DND-41 (cell line): ENCODE measurements at regions not wholly inside any gene's neighbourhood (a gene's known extent, or its start where the extent isn't known, plus 50 kb on each side); places are given as distances from the start of the nearest gene placed in this dataset.

Source experiments
- EZH2 ChIP-seq: IDR thresholded peaks from 3 replicates; pipeline ENCODE4 v1.6.1; 2012; ENCODE audit warnings: borderline replicate concordance, low read depth, mild to moderate bottlenecking, moderate library complexity, low read length, inconsistent platforms; ENCODE audit not compliant: severe bottlenecking
- TF ChIP-seq, protein P1 (sequence below): IDR thresholded peaks from 2 replicates; pipeline ENCODE4 v1.5.1; 2012; ENCODE audit warnings: borderline replicate concordance, low read length, moderate library complexity, mild to moderate bottlenecking; ENCODE audit not compliant: poor library complexity, severe bottlenecking; ENCODE audit errors: extremely low read depth

DNA sequence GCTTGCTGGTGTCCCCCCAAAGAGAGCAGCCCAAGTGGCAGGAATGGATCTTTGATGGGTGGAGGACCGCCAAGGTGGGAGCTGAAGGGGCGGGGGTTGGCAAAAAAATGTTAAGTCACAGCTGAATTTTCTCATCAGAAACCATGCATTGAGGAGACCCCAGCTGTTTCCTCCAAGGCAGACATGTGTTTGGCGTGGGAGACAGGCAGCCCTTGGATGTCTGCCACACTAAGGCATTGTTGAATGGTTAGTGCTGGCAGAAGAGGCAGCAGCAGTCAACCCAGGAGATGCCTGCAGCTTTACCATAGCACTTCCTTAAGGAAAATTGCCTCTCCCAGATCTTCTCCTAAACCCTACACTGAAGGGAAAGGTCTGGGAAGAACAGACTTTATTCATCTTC lies 394.9 kb upstream of the CD180 start:
- TF ChIP-seq, protein P1, sequence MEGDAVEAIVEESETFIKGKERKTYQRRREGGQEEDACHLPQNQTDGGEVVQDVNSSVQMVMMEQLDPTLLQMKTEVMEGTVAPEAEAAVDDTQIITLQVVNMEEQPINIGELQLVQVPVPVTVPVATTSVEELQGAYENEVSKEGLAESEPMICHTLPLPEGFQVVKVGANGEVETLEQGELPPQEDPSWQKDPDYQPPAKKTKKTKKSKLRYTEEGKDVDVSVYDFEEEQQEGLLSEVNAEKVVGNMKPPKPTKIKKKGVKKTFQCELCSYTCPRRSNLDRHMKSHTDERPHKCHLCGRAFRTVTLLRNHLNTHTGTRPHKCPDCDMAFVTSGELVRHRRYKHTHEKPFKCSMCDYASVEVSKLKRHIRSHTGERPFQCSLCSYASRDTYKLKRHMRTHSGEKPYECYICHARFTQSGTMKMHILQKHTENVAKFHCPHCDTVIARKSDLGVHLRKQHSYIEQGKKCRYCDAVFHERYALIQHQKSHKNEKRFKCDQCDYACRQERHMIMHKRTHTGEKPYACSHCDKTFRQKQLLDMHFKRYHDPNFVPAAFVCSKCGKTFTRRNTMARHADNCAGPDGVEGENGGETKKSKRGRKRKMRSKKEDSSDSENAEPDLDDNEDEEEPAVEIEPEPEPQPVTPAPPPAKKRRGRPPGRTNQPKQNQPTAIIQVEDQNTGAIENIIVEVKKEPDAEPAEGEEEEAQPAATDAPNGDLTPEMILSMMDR = no peak
- no peak for TF ChIP-seq EZH2
